HG03108 (cell line): ENCODE measurements at regions not wholly inside any gene's neighbourhood (a gene's known extent, or its start where the extent isn't known, plus 50 kb on each side); places are given as distances from the start of the nearest gene placed in this dataset.

Experiments
- ATAC-seq: cut with Tn5 transposase; IDR thresholded peaks from one replicate; pipeline ENCODE4 v1.9.1; 2021; ENCODE audit warnings: moderate library complexity; ENCODE audit not compliant: unreplicated experiment

GRCh38 chr7:13407911-13408310, 581.6 kb downstream of the ETV1 start:
- no peak for ATAC-seq

DNA sequence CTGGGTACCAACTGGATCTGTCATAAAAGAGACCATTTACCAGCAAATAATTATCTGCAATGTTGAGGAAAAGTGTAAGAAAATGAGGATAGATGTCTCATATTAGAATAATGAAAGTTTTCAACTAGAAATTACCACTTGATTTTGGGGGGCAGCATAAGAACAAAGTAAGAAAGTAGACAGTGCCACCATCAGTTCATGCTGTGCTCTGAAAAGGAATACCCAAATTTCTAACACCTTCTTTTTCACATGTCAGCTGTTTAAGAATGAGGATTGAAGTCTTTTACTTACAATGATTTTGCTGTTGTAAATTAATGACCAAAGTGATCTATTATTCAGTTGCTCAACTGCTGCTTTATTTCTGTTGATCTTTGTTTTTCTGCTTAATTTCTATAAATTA, 578.3 kb downstream of the ETV1 start:
- no peak for ATAC-seq

GRCh38 chr7:13411636-13412035, 577.8 kb downstream of the ETV1 start:
- no peak for ATAC-seq

DNA sequence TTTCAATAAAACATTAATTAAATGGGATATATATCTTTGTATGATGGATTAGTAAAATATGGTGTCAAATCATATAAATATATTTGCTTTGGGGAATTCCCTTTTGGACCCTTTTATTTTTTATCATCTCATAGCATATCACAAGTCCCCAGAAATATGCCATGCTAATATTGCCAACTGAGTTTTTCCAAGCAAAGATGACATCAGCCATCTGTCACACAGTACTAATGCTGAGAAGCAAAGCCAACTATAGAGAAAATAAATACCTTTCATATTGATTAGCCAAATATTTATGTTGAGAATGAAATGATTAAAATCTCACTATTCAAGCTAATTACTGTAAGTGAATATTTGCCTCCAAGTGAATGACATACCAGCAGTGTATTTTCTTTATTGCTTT, 575.3 kb downstream of the ETV1 start:
- no peak for ATAC-seq

GRCh38 chr7:13414661-13415107, 574.8 kb downstream of the ETV1 start:
- no peak for ATAC-seq

GRCh38 chr7:13416071-13416470, 573.4 kb downstream of the ETV1 start:
- ATAC-seq = no peak

DNA sequence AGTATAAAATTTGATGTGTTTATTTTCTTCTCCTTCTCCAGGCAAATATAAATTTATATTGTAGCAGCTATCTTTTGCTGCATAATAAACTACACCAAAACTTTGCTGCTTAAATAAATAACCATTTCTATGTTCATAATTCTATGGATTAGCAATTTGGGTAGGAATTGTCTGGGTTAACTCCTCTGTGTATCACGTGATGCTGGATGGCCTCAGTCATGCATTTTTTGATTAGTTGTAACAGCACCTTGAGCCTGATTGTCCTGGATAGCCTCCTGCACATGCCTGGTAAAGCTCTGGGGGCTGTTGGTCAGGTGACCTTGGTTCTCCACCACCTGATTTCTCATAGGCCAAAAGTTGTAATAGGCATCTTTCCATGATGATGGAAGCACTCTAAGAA, 572.9 kb downstream of the ETV1 start:
- no peak for ATAC-seq

DNA sequence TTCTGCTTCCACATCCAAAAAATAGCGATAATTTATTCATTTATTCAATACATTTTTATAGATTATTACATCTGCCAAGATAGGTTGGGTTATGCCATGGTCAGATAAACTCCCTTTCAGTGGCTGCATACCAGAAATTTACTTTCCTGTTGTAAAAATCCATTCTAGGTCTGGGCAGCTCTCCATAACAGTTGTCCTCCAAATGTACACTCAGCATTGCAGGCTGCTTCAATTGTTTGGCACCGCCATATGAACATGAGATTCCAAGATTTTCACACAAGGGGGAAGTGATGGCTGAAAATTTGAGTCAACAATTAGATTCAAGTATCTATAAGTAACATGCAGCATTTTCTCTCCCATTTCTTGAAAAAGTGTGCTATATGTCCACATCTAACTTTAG, 568.7 kb downstream of the ETV1 start:
- ATAC-seq = no peak

DNA sequence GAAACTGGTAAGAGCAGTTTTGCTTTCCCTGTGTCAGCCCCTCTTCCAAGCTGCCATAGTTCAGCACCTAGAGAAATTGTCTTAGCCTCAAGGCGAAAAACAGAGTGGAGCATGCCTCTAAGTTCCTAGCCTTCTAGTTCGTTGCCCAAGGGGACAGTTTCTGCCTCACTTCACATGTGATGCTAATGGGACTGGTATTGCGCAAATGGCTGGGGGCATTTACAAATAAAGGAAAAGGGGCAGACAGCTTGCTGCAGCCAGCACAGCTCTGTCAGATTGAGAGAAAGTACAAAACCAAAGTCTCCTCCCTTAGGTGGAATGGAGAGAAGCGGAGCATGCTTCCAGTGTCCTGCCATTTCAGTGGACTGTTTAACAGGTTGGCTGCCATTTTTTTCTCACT, 567.7 kb downstream of the ETV1 start:
- ATAC-seq = no peak

DNA sequence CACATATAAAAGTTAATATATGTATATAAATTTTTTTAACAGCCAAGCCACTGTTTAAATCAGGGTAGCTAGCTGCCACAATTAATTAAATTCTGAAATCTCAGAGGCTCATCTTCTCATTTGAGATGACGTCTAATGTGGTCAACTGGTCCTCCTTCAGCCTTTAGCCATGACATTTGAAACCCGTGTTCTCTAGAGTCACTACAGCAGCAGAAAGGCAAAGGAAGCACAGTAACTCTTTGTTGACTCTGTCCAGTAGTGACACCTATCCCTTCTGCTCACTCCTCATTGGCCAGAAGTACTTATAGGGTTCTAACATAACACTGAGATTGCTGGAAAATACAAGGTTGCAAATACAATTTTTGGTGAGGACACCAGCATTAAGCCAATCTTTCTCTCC, 555.5 kb downstream of the ETV1 start:
- ATAC-seq = no peak

DNA sequence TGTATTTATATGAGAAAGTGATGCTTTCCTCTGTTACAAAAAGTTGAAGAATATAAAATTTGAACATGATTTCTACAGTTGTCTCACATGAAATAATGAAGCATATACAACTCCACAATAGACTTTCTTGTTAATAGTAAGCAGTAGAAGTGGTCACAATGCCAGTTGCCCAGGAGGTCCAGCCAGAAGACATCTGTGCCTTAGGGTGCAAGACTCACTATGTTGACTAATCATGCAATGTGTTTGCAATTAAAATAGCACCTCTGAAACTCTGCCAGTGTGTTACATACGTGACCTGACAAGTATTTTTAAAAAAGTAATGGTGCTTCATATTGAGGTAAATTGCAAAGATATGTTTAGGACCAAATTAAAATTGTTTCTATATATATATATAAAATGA, 547.2 kb downstream of the ETV1 start:
- no peak for ATAC-seq

- ATAC-seq = no peak
These were observed 541.8 kb downstream of the ETV1 start for GRCh38 chr7:13447637-13448036.

- no peak for ATAC-seq
These were observed 541.2 kb downstream of the ETV1 start for GRCh38 chr7:13448243-13448642.

DNA sequence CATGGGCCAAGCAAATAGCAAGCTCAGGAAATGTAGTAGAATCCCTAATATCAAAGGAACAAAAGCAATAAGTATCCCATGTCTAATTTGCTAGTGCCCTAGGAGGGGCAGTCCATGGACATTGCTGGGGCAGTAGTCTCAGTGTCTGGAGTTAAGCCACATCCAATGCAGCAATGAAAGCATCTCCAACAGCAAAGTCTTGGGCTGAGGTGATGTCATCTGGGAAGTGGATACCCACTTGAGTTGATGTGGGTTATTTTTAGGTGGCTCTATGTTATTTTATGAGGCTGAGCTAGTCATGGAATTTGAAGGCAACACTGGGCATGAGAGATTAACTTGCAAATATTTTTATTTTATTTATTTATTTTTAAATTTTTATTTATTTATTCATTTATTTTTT, 540.0 kb downstream of the ETV1 start:
- no peak for ATAC-seq

- no peak for ATAC-seq
These were observed 534.4 kb downstream of the ETV1 start for GRCh38 chr7:13454916-13455592.

DNA sequence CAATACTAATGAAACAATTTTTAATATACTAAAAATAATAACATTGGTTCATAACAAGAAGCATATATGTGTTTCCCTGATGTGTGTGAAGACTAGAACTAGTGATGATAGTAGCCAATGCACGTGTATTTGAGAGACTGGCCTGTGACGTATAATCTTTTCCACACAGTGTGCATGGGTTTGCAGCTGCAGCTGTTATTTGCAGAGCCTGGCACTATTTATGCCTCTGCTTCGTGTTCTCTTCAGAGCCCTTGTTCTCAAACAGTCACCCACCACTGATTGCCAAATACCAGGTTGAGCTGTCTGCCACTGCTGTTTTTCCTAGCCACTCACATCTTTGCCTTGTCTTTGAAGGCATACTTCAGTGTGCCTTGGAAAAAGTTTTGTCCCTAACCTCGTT, 531.7 kb downstream of the ETV1 start:
- no peak for ATAC-seq

- no peak for ATAC-seq
These were observed 522.5 kb downstream of the ETV1 start for GRCh38 chr7:13466874-13467547.

- ATAC-seq = no peak
These were observed 512.5 kb downstream of the ETV1 start for GRCh38 chr7:13476881-13477444.

DNA sequence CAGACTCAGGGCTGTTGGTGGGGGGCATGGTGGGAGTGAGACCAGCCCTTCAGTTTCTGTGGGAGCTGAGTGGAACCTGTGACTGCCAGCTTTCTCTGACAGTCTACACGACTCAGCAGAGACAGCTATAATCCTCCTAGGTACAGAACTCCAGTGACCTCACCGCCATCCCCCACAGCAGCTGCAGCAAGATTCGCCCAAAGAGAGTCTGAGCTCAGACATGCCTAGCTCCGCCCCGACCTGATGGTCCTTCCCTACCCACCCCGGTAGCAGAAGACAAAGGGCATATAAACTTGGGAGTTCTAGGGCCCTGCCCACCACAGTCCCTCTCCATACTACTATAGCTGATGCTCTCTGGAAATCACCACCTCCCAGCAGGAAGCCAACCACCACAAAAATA, 500.1 kb downstream of the ETV1 start:
- ATAC-seq = no peak

- ATAC-seq = no peak
These were observed 492.5 kb downstream of the ETV1 start for GRCh38 chr7:13496976-13497375.

DNA sequence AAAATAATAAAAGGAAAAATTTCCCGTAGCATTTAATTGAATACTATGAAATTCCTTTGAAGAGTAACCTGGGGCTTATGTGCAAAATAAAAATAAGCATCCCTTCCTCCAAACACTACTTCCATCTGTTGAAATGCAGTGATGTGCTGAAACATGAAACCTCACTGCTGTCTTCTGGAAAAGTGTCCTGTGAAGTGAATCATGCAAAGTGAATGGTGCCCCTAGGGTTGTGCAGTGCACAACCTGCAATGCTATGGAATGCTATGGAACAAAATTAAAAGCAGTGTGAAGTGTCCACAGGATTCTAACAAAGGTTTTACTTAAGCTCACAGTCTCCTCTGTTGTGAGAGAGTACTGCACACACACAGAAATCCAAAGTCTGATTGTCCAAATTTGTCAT, 480.9 kb downstream of the ETV1 start:
- no peak for ATAC-seq

GRCh38 chr7:13518738-13519137, 470.7 kb downstream of the ETV1 start:
- no peak for ATAC-seq

DNA sequence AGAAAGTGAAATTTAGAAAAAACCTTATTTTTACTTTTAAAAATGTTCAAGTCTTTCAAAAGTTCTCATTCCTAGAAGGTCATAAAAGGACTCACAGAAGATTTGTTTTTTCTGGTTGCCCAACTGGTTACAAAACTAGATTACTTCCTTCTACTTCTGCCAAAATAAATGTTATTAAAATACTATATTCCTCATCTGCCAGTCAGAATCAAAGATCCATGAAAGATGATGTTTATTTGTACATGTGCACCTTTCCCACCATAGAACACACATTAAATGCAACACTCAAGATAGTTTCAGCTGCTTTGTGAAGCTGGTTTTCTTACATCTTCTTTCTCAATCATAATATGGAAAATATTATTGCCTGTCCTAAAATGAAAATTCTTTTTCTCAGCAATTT, 465.4 kb downstream of the ETV1 start:
- no peak for ATAC-seq
